ENCODE measurements at regions not wholly inside any gene's neighbourhood (a gene's known extent, or its start where the extent isn't known, plus 50 kb on each side); places are given as distances from the start of the nearest gene placed in this dataset.

- DNase-seq, result no peak
These were observed 141.5 kb upstream of the EEPD1 start for GRCh38 chr7:36011588-36011965.

GRCh38 chr7:36013246-36014014, 139.6 kb upstream of the EEPD1 start:
- no peak for DNase-seq

GRCh38 chr7:36014961-36015360, 138.1 kb upstream of the EEPD1 start:
- no peak for DNase-seq

GRCh38 chr7:36015733-36016132, 137.3 kb upstream of the EEPD1 start:
- DNase-seq, result no peak

- no peak for DNase-seq
These were observed 136.4 kb upstream of the EEPD1 start for GRCh38 chr7:36016648-36017047.

- DNase-seq, result no peak
These were observed 135.9 kb upstream of the EEPD1 start for GRCh38 chr7:36017111-36017510.

- no peak for DNase-seq
These were observed 134.1 kb upstream of the EEPD1 start for GRCh38 chr7:36018816-36019484.

- no peak for DNase-seq
These were observed 133.5 kb upstream of the EEPD1 start for GRCh38 chr7:36019538-36019937.

GRCh38 chr7:36019980-36020379, 133.1 kb upstream of the EEPD1 start:
- no peak for DNase-seq

- no peak for DNase-seq
These were observed 131.7 kb upstream of the EEPD1 start for GRCh38 chr7:36021367-36021766.

- DNase-seq, result no peak
These were observed 131.0 kb upstream of the EEPD1 start for GRCh38 chr7:36021917-36022550.

- DNase-seq, result no peak
These were observed 130.0 kb upstream of the EEPD1 start for GRCh38 chr7:36023033-36023560.

- no peak for DNase-seq
These were observed 127.9 kb upstream of the EEPD1 start for GRCh38 chr7:36025190-36025589.

- no peak for DNase-seq
These were observed 123.7 kb upstream of the EEPD1 start for GRCh38 chr7:36029311-36029710.

- DNase-seq, result no peak
These were observed 123.1 kb upstream of the EEPD1 start for GRCh38 chr7:36029853-36030515.

GRCh38 chr7:36032361-36032818, 120.7 kb upstream of the EEPD1 start:
- DNase-seq, result no peak

- DNase-seq, result no peak
These were observed 119.0 kb upstream of the EEPD1 start for GRCh38 chr7:36034020-36034419.

GRCh38 chr7:36035186-36035585, 117.9 kb upstream of the EEPD1 start:
- DNase-seq, result no peak

- no peak for DNase-seq
These were observed 116.5 kb upstream of the EEPD1 start for GRCh38 chr7:36036590-36036989.

- DNase-seq, result no peak
These were observed 115.9 kb upstream of the EEPD1 start for GRCh38 chr7:36037121-36037662.

GRCh38 chr7:36038063-36038721, 114.9 kb upstream of the EEPD1 start:
- DNase-seq, result no peak

GRCh38 chr7:36039243-36039642, 113.8 kb upstream of the EEPD1 start:
- no peak for DNase-seq

Measured in stimulated activated CD4-positive, alpha-beta T cell treated with anti-CD3 and anti-CD28 coated beads, Interleukin-12 subunit alpha, Interleukin-12 subunit beta, amount 100 ng/mL, for 4 hours (primary cell).